ENCODE measurements at regions not wholly inside any gene's neighbourhood (a gene's known extent, or its start where the extent isn't known, plus 50 kb on each side); places are given as distances from the start of the nearest gene placed in this dataset.

- DNase-seq (ENCODE audit: low spot score), result no peak
- no peak for TF ChIP-seq CTCF (IDR thresholded peaks at IDR 0.05; ENCODE audit: unreplicated experiment)
- Mint-ChIP-seq H3K9me3 (ENCODE audit: unreplicated experiment) (no peaks in the 10 kb centered on the region), H3K27me3 (ENCODE audit: unreplicated experiment) (no peaks in the 10 kb centered on the region), H3K36me3 (ENCODE audit: low read depth, unreplicated experiment) (no peaks in the 10 kb centered on the region), H3K4me1 (ENCODE audit: unreplicated experiment) (no peaks in the 10 kb centered on the region), H3K27ac (ENCODE audit: unreplicated experiment) (no peak overlapping the region), H3K4me3 (ENCODE audit: unreplicated experiment) (no peak overlapping the region)
Observed at GRCh38 chr5:107230367-107230766, 440.4 kb downstream of the EFNA5 start.

- Mint-ChIP-seq H3K27me3 (ENCODE audit: unreplicated experiment) (no peaks in the 10 kb centered on the region), H3K27ac (ENCODE audit: unreplicated experiment) (no peak overlapping the region), H3K36me3 (ENCODE audit: low read depth, unreplicated experiment) (no peaks in the 10 kb centered on the region), H3K4me3 (ENCODE audit: unreplicated experiment) (no peak overlapping the region), H3K4me1 (ENCODE audit: unreplicated experiment) (no peaks in the 10 kb centered on the region), H3K9me3 (ENCODE audit: unreplicated experiment) (no peaks in the 10 kb centered on the region)
- TF ChIP-seq CTCF (IDR thresholded peaks at IDR 0.05; ENCODE audit: unreplicated experiment), result no peak
- no peak for DNase-seq (ENCODE audit: low spot score)
Observed at GRCh38 chr5:107228226-107228625, 442.5 kb downstream of the EFNA5 start.

GRCh38 chr5:107224272-107224671, 446.5 kb downstream of the EFNA5 start:
- Mint-ChIP-seq H3K4me1 (ENCODE audit: unreplicated experiment) (no peaks in the 10 kb centered on the region), H3K36me3 (ENCODE audit: low read depth, unreplicated experiment) (no peaks in the 10 kb centered on the region)
- no peak for TF ChIP-seq CTCF (IDR thresholded peaks at IDR 0.05; ENCODE audit: unreplicated experiment)

GRCh38 chr5:107223066-107223465, 447.7 kb downstream of the EFNA5 start:
- Mint-ChIP-seq H3K4me1 (ENCODE audit: unreplicated experiment) (no peaks in the 10 kb centered on the region), H3K9me3 (ENCODE audit: unreplicated experiment) (no peaks in the 10 kb centered on the region), H3K27me3 (ENCODE audit: unreplicated experiment) (no peaks in the 10 kb centered on the region), H3K36me3 (ENCODE audit: low read depth, unreplicated experiment) (no peaks in the 10 kb centered on the region), H3K27ac (ENCODE audit: unreplicated experiment) (no peak overlapping the region), H3K4me3 (ENCODE audit: unreplicated experiment) (no peak overlapping the region)
- DNase-seq (ENCODE audit: low spot score), result no peak
- no peak for TF ChIP-seq CTCF (IDR thresholded peaks at IDR 0.05; ENCODE audit: unreplicated experiment)

More at GRCh38 chr5:107224272-107224671, 446.5 kb downstream of the EFNA5 start:
- no peak overlapping the region for H3K27ac Mint-ChIP-seq (ENCODE audit: unreplicated experiment)
- no peak for DNase-seq (ENCODE audit: low spot score)
- H3K27me3 Mint-ChIP-seq (ENCODE audit: unreplicated experiment), result no peaks in the 10 kb centered on the region
- H3K4me3 Mint-ChIP-seq (ENCODE audit: unreplicated experiment), result no peak overlapping the region
- H3K9me3 Mint-ChIP-seq (ENCODE audit: unreplicated experiment), result no peaks in the 10 kb centered on the region

- no peak for DNase-seq (ENCODE audit: low spot score)
- Mint-ChIP-seq H3K4me1 (ENCODE audit: unreplicated experiment) (peaks cover 6% of the 10 kb centered on the region), H3K36me3 (ENCODE audit: low read depth, unreplicated experiment) (no peaks in the 10 kb centered on the region)
Observed at GRCh38 chr5:107219993-107220392, 450.7 kb downstream of the EFNA5 start.

More at GRCh38 chr5:107219993-107220392, 450.7 kb downstream of the EFNA5 start:
- Mint-ChIP-seq H3K4me3 (ENCODE audit: unreplicated experiment) (no peak overlapping the region), H3K9me3 (ENCODE audit: unreplicated experiment) (no peaks in the 10 kb centered on the region), H3K27ac (ENCODE audit: unreplicated experiment) (no peak overlapping the region), H3K27me3 (ENCODE audit: unreplicated experiment) (no peaks in the 10 kb centered on the region)
- no peak for TF ChIP-seq CTCF (IDR thresholded peaks at IDR 0.05; ENCODE audit: unreplicated experiment)

Data from endothelial cell (in vitro differentiated cells).